ENCODE measurements at regions not wholly inside any gene's neighbourhood (a gene's known extent, or its start where the extent isn't known, plus 50 kb on each side); places are given as distances from the start of the nearest gene placed in this dataset.

DNA sequence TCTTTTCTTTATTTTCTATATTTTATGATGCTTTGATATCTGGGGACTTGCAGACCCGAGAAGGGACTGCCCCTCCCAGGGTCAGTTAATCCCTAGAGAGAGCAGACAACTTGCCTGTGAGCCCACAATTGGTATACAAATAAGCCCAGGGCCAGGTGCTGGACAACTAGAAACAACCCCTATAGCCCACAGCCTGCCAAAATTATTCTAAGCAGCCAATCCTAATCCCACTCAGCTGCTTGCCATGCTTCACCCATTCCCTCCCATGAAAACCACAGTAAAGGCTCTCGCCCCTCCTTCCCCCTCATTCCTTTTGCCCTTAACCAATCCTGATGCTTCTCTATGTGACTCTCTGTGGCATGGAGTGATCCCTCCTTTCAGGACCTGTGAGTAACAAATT is 380.7 kb downstream of the RBM43 start:
- TF ChIP-seq, protein P1, sequence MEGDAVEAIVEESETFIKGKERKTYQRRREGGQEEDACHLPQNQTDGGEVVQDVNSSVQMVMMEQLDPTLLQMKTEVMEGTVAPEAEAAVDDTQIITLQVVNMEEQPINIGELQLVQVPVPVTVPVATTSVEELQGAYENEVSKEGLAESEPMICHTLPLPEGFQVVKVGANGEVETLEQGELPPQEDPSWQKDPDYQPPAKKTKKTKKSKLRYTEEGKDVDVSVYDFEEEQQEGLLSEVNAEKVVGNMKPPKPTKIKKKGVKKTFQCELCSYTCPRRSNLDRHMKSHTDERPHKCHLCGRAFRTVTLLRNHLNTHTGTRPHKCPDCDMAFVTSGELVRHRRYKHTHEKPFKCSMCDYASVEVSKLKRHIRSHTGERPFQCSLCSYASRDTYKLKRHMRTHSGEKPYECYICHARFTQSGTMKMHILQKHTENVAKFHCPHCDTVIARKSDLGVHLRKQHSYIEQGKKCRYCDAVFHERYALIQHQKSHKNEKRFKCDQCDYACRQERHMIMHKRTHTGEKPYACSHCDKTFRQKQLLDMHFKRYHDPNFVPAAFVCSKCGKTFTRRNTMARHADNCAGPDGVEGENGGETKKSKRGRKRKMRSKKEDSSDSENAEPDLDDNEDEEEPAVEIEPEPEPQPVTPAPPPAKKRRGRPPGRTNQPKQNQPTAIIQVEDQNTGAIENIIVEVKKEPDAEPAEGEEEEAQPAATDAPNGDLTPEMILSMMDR (IDR thresholded peaks at IDR 0.05; ENCODE audit: insufficient read depth, low read length, poor library complexity, severe bottlenecking), result no peak
- no peaks in the 10 kb centered on the region for H3K36me3 ChIP-seq (ENCODE audit: control insufficient read depth, insufficient read depth, low read length)
- no peak overlapping the region for H3K4me3 ChIP-seq (replicated peaks; ENCODE audit: low read depth, low read length)
- no peaks in the 10 kb centered on the region; the same call in 1 of the 2 replicates for H3K27me3 ChIP-seq (replicated peaks; ENCODE audit: control insufficient read depth, insufficient read depth, low read length)
- no peak for DNase-seq (ENCODE audit: extremely low read depth, insufficient read length)

DNA sequence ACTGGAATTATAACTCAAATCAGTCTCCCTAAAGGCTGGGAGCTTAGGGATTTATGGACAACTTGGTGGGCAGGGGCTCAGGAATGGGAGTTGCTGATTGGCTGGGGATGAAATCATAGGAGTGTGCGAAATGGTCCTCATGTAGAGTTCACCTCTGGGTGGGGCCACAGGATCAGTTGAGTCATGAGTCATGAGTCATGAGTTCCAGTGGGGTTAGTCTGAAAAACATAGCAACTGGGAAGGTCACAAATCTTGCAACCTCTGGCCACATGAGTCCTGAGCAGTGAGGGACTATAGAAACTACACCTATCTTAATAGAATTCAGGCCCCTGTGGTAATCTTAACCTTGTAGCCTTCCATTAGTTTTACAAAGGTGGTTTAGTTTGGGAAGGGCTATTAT is 383.3 kb downstream of the RBM43 start:
- Histone ChIP-seq H3K36me3 (ENCODE audit: control insufficient read depth, insufficient read depth, low read length) (no peaks in the 10 kb centered on the region), H3K4me3 (replicated peaks; ENCODE audit: low read depth, low read length) (no peak overlapping the region), H3K27me3 (replicated peaks; ENCODE audit: control insufficient read depth, insufficient read depth, low read length) (no peaks in the 10 kb centered on the region; the same call in 1 of the 2 replicates)
- DNase-seq (ENCODE audit: extremely low read depth, insufficient read length), result no peak
- TF ChIP-seq, protein P1 (IDR thresholded peaks at IDR 0.05; ENCODE audit: insufficient read depth, low read length, poor library complexity, severe bottlenecking), result no peak

DNA sequence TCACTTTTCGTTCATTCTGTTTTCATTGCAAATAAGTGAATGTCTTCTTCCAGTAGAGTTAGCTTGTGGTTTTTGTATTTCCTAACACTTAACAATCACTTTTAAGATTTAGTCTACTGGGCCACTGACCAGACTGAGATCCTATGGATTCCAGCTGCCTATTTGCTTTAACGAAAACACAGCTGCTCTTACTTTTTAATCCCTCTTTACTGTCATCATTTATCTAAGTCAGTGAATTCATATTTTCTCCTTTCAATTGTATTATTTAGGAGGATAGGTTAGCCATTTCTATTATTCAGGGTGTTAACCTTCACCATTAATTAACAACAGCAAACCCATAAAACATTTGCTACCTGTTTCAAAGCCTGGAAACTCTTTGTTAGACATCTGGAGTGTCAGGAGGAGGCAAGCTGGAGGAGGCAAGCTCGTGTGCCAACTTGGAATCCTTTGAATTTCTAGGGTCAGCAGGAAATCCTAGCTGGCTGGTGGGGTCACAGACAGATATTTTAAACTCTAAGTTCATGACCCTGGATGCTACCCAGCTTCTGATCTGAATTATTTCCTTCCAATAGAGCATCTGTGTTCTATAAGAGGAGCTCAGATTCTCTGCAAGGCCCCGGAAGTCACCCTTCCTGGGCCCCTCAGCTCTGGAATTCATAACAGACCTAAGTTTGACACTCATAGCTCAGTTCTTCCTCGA is 385.3 kb downstream of the RBM43 start:
- TF ChIP-seq, protein P1 (IDR thresholded peaks at IDR 0.05; ENCODE audit: insufficient read depth, low read length, poor library complexity, severe bottlenecking), result no peak
- Histone ChIP-seq H3K36me3 (ENCODE audit: control insufficient read depth, insufficient read depth, low read length) (no peaks in the 10 kb centered on the region), H3K4me3 (replicated peaks; ENCODE audit: low read depth, low read length) (no peak overlapping the region), H3K27me3 (replicated peaks; ENCODE audit: control insufficient read depth, insufficient read depth, low read length) (no peaks in the 10 kb centered on the region)
- no peak for DNase-seq (ENCODE audit: extremely low read depth, insufficient read length)

GRCh38 chr2:150873396-150873772 is 385.9 kb upstream of the RND3 start:
- TF ChIP-seq, protein P1 (IDR thresholded peaks at IDR 0.05; ENCODE audit: insufficient read depth, low read length, poor library complexity, severe bottlenecking), result no peak
- no peak for DNase-seq (ENCODE audit: extremely low read depth, insufficient read length)
- no peak overlapping the region for H3K4me3 ChIP-seq (replicated peaks; ENCODE audit: low read depth, low read length)
- H3K36me3 ChIP-seq (ENCODE audit: control insufficient read depth, insufficient read depth, low read length), result no peaks in the 10 kb centered on the region
- no peaks in the 10 kb centered on the region for H3K27me3 ChIP-seq (replicated peaks; ENCODE audit: control insufficient read depth, insufficient read depth, low read length)

DNA sequence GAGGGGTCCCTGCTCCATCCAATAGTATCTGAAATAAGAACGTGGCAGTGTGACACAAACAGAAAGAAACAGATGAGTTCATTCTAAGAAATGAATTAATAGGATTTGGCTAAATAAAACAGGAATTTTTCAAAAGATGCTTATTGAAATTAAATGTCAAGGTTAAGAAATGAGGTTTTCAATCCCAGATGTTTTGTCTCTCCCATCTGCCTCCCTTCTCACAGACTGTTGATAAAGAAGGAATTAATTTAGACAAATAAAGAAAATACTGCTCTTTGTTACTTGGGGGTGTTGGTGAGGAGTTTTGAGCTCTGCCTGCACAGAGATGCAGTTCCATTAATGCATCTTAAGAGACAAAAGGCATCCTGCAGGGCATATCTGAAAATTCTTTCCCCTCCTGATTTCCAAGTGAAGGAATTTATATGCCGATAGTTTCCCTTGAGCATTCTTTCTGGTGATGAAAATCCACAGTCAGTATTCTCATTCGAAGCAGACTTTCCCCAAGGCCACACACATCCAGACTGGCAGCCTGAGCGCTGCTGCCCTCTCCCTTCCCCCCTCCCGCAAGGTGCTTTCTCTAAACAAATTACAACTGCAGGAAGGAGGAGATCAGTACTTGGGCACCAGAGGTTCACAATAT is 385.4 kb upstream of the RND3 start:
- Histone ChIP-seq H3K4me3 (replicated peaks; ENCODE audit: low read depth, low read length) (no peak overlapping the region), H3K27me3 (replicated peaks; ENCODE audit: control insufficient read depth, insufficient read depth, low read length) (no peaks in the 10 kb centered on the region), H3K36me3 (ENCODE audit: control insufficient read depth, insufficient read depth, low read length) (no peaks in the 10 kb centered on the region)
- DNase-seq (ENCODE audit: extremely low read depth, insufficient read length), result no peak
- TF ChIP-seq, protein P1 (IDR thresholded peaks at IDR 0.05; ENCODE audit: insufficient read depth, low read length, poor library complexity, severe bottlenecking), result no peak

All from GM06990 (cell line).